HEK293 (cell line): ENCODE measurements at regions not wholly inside any gene's neighbourhood (a gene's known extent, or its start where the extent isn't known, plus 50 kb on each side); places are given as distances from the start of the nearest gene placed in this dataset.

Experiments used
- CTCF ChIA-PET: fragments of 350-600 bp; formaldehyde crosslinking; extraction: SDS; loops from one replicate; lab custom pipeline; 2021; ENCODE audit warnings: antibody characterized with exemption; lab: Yijun Ruan, JAX
- POLR2A ChIA-PET: fragments of 300-600 bp; formaldehyde crosslinking; extraction: SDS; loops from one replicate; lab custom pipeline; 2020; ENCODE audit warnings: antibody characterized with exemption, inconsistent platforms; lab: Yijun Ruan, JAX
- H3K27ac ChIP-seq: fragments of 200-500 bp; sonication (Bioruptor generic); 2 replicates; pipeline ENCODE4 v1.5.1; 2014; ENCODE audit warnings: low read depth, low read length, control low read depth, inconsistent platforms; ENCODE audit errors: extremely low read depth
- H3K36me3 ChIP-seq, 2 experiments: fragments of 200-500 bp in 1 of 2; sonication (Bioruptor generic) in 1 of 2; 1 replicate in 1 of 2; 2 replicates in 1 of 2; pipeline ENCODE4 v1.5.1; 2014 to 2017; ENCODE audit warnings: inconsistent platforms in 2 of 2, low read length in 2 of 2; ENCODE audit not compliant: control insufficient read depth in 2 of 2, insufficient read depth in 1 of 2
- H3K4me1 ChIP-seq: fragments of 200-500 bp; sonication (Bioruptor generic); 2 replicates; pipeline ENCODE4 v1.5.1; 2014; ENCODE audit warnings: mild to moderate bottlenecking, low read length, inconsistent platforms; ENCODE audit not compliant: control insufficient read depth, insufficient read depth
- H3K4me3 ChIP-seq: 2 replicates; pipeline ENCODE4 v1.5.1; 2011; ENCODE audit warnings: low read depth, mild to moderate bottlenecking, control low read depth, low read length, moderate library complexity
- H3K9me3 ChIP-seq: fragments of 200-500 bp; sonication (Bioruptor generic); 2 replicates; pipeline ENCODE4 v1.5.1; 2014; ENCODE audit warnings: low read depth, low read length, inconsistent platforms; ENCODE audit not compliant: control insufficient read depth, insufficient read depth
- BCL11A ChIP-seq: fragments of 450-650 bp; formaldehyde crosslinking; IDR thresholded peaks from 2 replicates; pipeline ENCODE4 v1.5.1; 2016; ENCODE audit warnings: low read depth, missing biosample characterization, missing genetic modification characterization
- EGR2 ChIP-seq: fragments of 450-650 bp; formaldehyde crosslinking; IDR thresholded peaks from 2 replicates; pipeline ENCODE4 v1.5.1; 2016; ENCODE audit warnings: low read depth, missing biosample characterization, missing genetic modification characterization
- GLI2 ChIP-seq: fragments of 450-650 bp; formaldehyde crosslinking; IDR thresholded peaks from 2 replicates; pipeline ENCODE4; 2017; ENCODE audit warnings: missing biosample characterization, missing genetic modification characterization, low read depth, borderline replicate concordance
- KLF16 ChIP-seq: fragments of 450-650 bp; formaldehyde crosslinking; IDR thresholded peaks from 2 replicates; pipeline ENCODE4 v1.5.1; 2017; ENCODE audit warnings: missing biosample characterization, missing genetic modification characterization
- MZF1 ChIP-seq: fragments of 450-650 bp; formaldehyde crosslinking; IDR thresholded peaks from 2 replicates; pipeline ENCODE4 v1.5.1; 2017; ENCODE audit warnings: missing biosample characterization, missing genetic modification characterization, borderline replicate concordance
- YY2 ChIP-seq: fragments of 450-650 bp; formaldehyde crosslinking; IDR thresholded peaks from 2 replicates; pipeline ENCODE4 v1.5.1; 2016; ENCODE audit warnings: missing biosample characterization, missing genetic modification characterization
- ZBTB21 ChIP-seq: fragments of 450-650 bp; formaldehyde crosslinking; IDR thresholded peaks from 2 replicates; pipeline ENCODE4 v1.5.1; 2017; ENCODE audit warnings: missing biosample characterization, missing genetic modification characterization
- ZBTB48 ChIP-seq: fragments of 450-650 bp; formaldehyde crosslinking; IDR thresholded peaks from 2 replicates; pipeline ENCODE4 v1.5.1; 2016; ENCODE audit warnings: missing biosample characterization, missing genetic modification characterization
- ZEB2 ChIP-seq: fragments of 450-650 bp; formaldehyde crosslinking; IDR thresholded peaks from 2 replicates; pipeline ENCODE4 v1.5.1; 2016; ENCODE audit warnings: missing biosample characterization, missing genetic modification characterization
- ZNF2 ChIP-seq: fragments of 450-650 bp; formaldehyde crosslinking; IDR thresholded peaks from 2 replicates; pipeline ENCODE4 v1.5.1; 2016; ENCODE audit warnings: missing biosample characterization, missing genetic modification characterization
- ZNF341 ChIP-seq: fragments of 450-650 bp; formaldehyde crosslinking; IDR thresholded peaks from 2 replicates; pipeline ENCODE4; 2016; ENCODE audit warnings: low read depth, missing biosample characterization, missing genetic modification characterization
- ZNF624 ChIP-seq: fragments of 450-650 bp; formaldehyde crosslinking; IDR thresholded peaks from 2 replicates; pipeline ENCODE4 v1.5.1; 2017; ENCODE audit warnings: missing biosample characterization, missing genetic modification characterization
- ZNF843 ChIP-seq: fragments of 450-650 bp; formaldehyde crosslinking; IDR thresholded peaks from 2 replicates; pipeline ENCODE4 v1.5.1; 2016; ENCODE audit warnings: missing biosample characterization, missing genetic modification characterization
- TF ChIP-seq, protein P1 (sequence below): fragments of 450-650 bp; formaldehyde crosslinking; IDR thresholded peaks from 2 replicates; pipeline ENCODE4 v1.5.1; 2016; ENCODE audit warnings: missing biosample characterization, missing genetic modification characterization, borderline replicate concordance
- TF ChIP-seq, protein P2 (sequence below): fragments of 450-650 bp; formaldehyde crosslinking; IDR thresholded peaks from 2 replicates; pipeline ENCODE4 v1.5.1; 2016; ENCODE audit warnings: missing biosample characterization, missing genetic modification characterization
- TF ChIP-seq, protein P3 (sequence below): fragments of 450-650 bp; formaldehyde crosslinking; IDR thresholded peaks from 2 replicates; pipeline ENCODE4 v1.5.1; 2016; ENCODE audit warnings: missing biosample characterization, missing genetic modification characterization

DNA sequence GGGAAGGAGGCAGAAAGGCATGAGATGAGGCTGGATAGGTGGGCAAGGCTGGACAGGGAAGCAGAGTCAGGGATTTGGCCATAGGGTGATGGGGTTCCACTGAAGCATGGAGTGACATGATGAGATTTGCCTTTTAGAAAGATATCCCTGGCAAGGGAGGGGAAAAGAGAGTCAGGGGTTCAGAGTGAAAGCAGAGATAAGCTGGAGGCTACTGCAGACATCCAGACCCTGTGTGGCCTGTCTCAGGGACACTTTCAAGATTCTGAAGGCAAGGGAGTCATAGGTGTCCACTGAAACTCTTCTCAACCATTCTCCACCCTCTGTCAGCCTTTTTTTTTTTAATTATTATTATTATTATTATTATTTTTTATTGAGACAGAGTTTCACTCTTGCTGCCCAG, 94.0 kb upstream of the SPATA12 start:
- Histone ChIP-seq H3K4me1 (no peaks in the 10 kb centered on the region), H3K27ac (no peak overlapping the region), H3K4me3 (no peak overlapping the region), H3K9me3 (no peaks in the 10 kb centered on the region), H3K36me3 (no peaks in the 10 kb centered on the region)
- ChIA-PET POLR2A (no interaction called here), CTCF (interaction anchor here (1.2 kb wide), 1 partner anchor 23 kb away, joined by 4 read pairs; no protein-coding TSS in a partner anchor)
- TF ChIP-seq ZNF341 (tag by site-specific recombination) (no peak), ZEB2 (tag by site-specific recombination) (no peak), ZBTB48 (no peak), YY2 (tag by site-specific recombination) (no peak), BCL11A (tag by site-specific recombination) (no peak), ZNF843 (tag by site-specific recombination) (no peak), EGR2 (tag by site-specific recombination) (no peak)
- TF ChIP-seq, protein P1, sequence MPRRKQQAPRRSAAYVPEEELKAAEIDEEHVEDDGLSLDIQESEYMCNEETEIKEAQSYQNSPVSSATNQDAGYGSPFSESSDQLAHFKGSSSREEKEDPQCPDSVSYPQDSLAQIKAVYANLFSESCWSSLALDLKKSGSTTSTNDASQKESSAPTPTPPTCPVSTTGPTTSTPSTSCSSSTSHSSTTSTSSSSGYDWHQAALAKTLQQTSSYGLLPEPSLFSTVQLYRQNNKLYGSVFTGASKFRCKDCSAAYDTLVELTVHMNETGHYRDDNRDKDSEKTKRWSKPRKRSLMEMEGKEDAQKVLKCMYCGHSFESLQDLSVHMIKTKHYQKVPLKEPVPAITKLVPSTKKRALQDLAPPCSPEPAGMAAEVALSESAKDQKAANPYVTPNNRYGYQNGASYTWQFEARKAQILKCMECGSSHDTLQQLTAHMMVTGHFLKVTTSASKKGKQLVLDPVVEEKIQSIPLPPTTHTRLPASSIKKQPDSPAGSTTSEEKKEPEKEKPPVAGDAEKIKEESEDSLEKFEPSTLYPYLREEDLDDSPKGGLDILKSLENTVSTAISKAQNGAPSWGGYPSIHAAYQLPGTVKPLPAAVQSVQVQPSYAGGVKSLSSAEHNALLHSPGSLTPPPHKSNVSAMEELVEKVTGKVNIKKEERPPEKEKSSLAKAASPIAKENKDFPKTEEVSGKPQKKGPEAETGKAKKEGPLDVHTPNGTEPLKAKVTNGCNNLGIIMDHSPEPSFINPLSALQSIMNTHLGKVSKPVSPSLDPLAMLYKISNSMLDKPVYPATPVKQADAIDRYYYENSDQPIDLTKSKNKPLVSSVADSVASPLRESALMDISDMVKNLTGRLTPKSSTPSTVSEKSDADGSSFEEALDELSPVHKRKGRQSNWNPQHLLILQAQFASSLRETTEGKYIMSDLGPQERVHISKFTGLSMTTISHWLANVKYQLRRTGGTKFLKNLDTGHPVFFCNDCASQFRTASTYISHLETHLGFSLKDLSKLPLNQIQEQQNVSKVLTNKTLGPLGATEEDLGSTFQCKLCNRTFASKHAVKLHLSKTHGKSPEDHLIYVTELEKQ (tag by site-specific recombination) = no peak

DNA sequence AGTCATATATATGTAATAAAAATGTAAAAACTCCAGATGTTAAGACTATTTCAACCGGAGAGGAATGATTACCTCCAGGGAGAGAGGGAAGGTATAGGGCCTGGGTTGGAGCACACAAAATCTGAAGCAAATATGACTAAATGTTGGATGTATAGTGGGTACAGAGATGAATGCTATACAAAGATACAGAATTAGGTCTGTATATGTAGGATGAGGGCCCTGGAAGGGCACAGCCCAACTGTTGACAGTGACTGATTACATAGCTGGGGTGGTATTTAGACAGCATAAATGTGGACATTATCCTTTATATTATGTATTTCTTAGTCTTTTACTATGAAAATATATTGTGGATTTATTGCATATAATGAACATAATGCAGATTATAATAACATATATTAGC, 94.4 kb upstream of the SPATA12 start:
- Histone ChIP-seq H3K9me3 (no peaks in the 10 kb centered on the region), H3K4me3 (no peak overlapping the region), H3K4me1 (no peaks in the 10 kb centered on the region), H3K36me3 (no peaks in the 10 kb centered on the region), H3K27ac (no peak overlapping the region)
- TF ChIP-seq ZNF2 (tag by site-specific recombination) (no peak), GLI2 (tag by site-specific recombination) (no peak), KLF16 (tag by site-specific recombination) (no peak), ZNF624 (tag by site-specific recombination) (no peak), MZF1 (tag by site-specific recombination) (no peak), ZBTB21 (tag by site-specific recombination) (no peak)
- TF ChIP-seq, protein P2, sequence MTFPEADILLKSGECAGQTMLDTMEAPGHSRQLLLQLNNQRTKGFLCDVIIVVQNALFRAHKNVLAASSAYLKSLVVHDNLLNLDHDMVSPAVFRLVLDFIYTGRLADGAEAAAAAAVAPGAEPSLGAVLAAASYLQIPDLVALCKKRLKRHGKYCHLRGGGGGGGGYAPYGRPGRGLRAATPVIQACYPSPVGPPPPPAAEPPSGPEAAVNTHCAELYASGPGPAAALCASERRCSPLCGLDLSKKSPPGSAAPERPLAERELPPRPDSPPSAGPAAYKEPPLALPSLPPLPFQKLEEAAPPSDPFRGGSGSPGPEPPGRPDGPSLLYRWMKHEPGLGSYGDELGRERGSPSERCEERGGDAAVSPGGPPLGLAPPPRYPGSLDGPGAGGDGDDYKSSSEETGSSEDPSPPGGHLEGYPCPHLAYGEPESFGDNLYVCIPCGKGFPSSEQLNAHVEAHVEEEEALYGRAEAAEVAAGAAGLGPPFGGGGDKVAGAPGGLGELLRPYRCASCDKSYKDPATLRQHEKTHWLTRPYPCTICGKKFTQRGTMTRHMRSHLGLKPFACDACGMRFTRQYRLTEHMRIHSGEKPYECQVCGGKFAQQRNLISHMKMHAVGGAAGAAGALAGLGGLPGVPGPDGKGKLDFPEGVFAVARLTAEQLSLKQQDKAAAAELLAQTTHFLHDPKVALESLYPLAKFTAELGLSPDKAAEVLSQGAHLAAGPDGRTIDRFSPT = no peak
- TF ChIP-seq, protein P3, sequence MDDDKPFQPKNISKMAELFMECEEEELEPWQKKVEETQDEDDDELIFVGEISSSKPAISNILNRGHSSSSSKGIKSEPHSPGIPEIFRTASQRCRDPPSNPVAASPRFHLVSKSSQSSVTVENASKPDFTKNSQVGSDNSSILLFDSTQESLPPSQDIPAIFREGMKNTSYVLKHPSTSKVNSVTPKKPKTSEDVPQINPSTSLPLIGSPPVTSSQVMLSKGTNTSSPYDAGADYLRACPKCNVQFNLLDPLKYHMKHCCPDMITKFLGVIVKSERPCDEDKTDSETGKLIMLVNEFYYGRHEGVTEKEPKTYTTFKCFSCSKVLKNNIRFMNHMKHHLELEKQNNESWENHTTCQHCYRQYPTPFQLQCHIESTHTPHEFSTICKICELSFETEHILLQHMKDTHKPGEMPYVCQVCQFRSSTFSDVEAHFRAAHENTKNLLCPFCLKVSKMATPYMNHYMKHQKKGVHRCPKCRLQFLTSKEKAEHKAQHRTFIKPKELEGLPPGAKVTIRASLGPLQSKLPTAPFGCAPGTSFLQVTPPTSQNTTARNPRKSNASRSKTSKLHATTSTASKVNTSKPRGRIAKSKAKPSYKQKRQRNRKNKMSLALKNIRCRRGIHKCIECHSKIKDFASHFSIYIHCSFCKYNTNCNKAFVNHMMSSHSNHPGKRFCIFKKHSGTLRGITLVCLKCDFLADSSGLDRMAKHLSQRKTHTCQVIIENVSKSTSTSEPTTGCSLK (tag by site-specific recombination) = no peak
- CTCF ChIA-PET = interaction anchor here (1.2 kb wide), 1 partner anchor 23 kb away, joined by 4 read pairs; no protein-coding TSS in a partner anchor
- POLR2A ChIA-PET = interaction anchor here (0.7 kb wide), 1 partner anchor 263 kb away, joined by 7 read pairs; no protein-coding TSS in a partner anchor
